ENCODE measurements at regions not wholly inside any gene's neighbourhood (a gene's known extent, or its start where the extent isn't known, plus 50 kb on each side); places are given as distances from the start of the nearest gene placed in this dataset.

GRCh38 chr10:120760253-120760652 lies 90.9 kb upstream of the WDR11 start:
- no peak for TF ChIP-seq POLR2A (IDR thresholded peaks at IDR 0.05)
- no peak for TF ChIP-seq CTCF (IDR thresholded peaks at IDR 0.05)

All from right lobe of liver (tissue), 4 donors.